SH-SY5Y (cell line): ENCODE measurements at regions not wholly inside any gene's neighbourhood (a gene's known extent, or its start where the extent isn't known, plus 50 kb on each side); places are given as distances from the start of the nearest gene placed in this dataset.

ENCODE experiments used
- GATA2 ChIP-seq: IDR thresholded peaks from 2 replicates; pipeline ENCODE4 v1.6.1; 2011; ENCODE audit warnings: mild to moderate bottlenecking, low read depth, low read length
- GATA3 ChIP-seq: IDR thresholded peaks from 2 replicates; pipeline ENCODE4 v1.6.1; 2011; ENCODE audit warnings: low read depth, mild to moderate bottlenecking, low read length, moderate library complexity

DNA sequence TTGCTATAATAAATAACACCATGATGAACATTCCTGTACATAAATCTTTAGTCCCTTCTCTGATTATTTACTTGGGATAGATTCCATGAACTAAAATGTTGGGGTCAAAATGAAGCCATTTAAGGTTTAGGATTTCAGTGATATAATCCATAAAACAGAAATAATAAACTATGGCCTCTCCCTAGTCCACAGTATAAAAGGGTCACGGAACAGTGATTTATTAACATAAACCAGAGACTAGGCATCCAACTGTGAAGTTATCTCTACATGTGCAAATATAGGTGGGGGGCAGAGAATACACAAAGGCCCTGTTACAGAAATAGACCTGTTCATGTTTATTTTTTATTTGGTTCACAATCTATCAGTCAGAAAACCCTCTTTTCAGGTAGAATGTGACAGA lies 499.1 kb upstream of the SLIT2 start:
- TF ChIP-seq GATA2 = no peak
- no peak for TF ChIP-seq GATA3
